ENCODE measurements at regions not wholly inside any gene's neighbourhood (a gene's known extent, or its start where the extent isn't known, plus 50 kb on each side); places are given as distances from the start of the nearest gene placed in this dataset.

DNA sequence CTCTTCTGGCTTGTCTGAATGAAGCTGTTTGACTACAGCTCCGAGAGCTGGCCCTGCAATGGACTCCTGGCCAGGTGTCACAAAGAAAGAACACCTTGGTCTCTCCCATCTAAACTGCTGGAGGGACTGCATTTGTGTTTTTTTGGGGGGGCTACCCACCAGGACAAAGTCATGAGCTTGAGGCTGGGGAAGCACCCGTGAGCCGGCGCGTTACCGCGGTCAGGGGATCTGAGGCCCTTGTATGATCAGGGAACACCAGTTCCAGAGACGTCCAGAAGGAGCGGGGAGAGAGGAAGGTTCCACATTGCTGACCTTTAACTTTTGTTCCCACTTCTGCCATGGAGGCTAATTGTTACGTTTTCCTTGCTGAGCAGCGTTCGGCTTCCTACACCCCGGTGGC, 84.5 kb upstream of the C1orf174 start:
- no peak for ATAC-seq
- DNase-seq = no peak
- TF ChIP-seq, protein P1, sequence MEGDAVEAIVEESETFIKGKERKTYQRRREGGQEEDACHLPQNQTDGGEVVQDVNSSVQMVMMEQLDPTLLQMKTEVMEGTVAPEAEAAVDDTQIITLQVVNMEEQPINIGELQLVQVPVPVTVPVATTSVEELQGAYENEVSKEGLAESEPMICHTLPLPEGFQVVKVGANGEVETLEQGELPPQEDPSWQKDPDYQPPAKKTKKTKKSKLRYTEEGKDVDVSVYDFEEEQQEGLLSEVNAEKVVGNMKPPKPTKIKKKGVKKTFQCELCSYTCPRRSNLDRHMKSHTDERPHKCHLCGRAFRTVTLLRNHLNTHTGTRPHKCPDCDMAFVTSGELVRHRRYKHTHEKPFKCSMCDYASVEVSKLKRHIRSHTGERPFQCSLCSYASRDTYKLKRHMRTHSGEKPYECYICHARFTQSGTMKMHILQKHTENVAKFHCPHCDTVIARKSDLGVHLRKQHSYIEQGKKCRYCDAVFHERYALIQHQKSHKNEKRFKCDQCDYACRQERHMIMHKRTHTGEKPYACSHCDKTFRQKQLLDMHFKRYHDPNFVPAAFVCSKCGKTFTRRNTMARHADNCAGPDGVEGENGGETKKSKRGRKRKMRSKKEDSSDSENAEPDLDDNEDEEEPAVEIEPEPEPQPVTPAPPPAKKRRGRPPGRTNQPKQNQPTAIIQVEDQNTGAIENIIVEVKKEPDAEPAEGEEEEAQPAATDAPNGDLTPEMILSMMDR (IDR thresholded peaks at IDR 0.05) = no peak
- no peaks in the 10 kb centered on the region for H3K36me3 ChIP-seq (ENCODE audit: low read depth)
- no peaks in the 10 kb centered on the region for H3K9me3 ChIP-seq
- no peaks in the 10 kb centered on the region for H3K4me1 ChIP-seq (ENCODE audit: low read depth)
- intact Hi-C loops (cut with DNase I, micrococcal nuclease) = no loop called here
- H3K4me3 ChIP-seq = no peak overlapping the region

DNA sequence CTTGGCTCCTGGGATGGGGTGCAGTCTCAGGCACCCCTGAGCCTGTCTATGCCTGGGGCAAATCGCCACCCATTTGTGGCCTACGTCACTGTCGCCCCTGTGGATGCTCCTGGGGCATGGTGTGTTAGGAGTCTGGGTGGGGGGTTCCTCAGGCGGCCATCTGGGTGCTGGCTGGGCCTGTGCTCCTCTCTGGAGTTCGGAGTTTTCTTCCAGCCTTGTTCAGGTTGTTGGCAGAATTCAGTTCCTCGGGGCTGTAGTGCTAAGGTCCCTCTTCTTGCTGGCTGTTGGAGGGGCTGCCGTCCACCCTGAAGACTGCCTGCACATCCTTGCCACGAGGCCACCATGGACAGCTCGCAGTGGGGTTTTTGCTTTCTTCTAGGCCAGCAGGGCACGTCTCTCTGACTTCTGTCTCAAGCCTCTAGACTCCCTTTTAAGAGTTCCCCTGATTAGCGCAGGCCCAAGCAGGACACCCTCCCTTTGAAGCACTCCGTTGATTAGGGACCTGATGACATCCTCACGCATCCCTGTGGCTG, 86.7 kb upstream of the C1orf174 start:
- DNase-seq = no peak
- Histone ChIP-seq H3K36me3 (ENCODE audit: low read depth) (no peaks in the 10 kb centered on the region), H3K4me1 (ENCODE audit: low read depth) (no peaks in the 10 kb centered on the region), H3K4me3 (no peak overlapping the region), H3K9me3 (no peaks in the 10 kb centered on the region)
- intact Hi-C loops (cut with DNase I, micrococcal nuclease) = no loop called here
- TF ChIP-seq, protein P1 (IDR thresholded peaks at IDR 0.05) = no peak
- no peak for ATAC-seq

DNA sequence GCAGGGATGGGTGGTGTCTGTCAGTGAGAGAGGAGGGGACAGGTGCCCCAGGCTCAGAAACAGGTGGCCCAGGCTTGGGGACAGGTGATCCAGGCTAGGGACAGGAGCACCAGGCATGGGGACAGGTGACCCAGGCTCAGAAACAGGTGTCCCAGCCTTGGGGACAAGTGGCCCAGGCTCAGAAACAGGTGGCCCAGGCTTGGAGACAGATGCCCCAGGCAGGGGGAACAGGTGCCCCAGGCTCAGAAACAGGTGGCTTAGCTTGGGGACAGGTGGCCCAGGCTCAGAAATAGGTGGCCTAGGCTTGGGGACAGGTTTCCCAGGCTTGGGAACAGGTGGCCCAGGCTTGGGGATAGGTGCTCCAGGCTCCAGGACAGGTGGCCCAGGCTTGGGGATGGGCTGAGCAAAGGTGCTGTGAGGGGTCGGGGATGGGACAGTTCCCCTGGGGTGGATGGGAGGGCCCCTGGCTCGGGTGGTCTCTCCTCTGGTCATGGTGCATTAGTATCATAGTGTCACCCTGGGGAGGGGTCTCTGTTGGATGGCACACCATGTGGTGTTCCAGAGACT, 87.7 kb upstream of the C1orf174 start:
- no peak overlapping the region for H3K4me3 ChIP-seq
- no peaks in the 10 kb centered on the region for H3K9me3 ChIP-seq
- intact Hi-C loops (cut with DNase I, micrococcal nuclease) = no loop called here
- H3K4me1 ChIP-seq (ENCODE audit: low read depth) = no peaks in the 10 kb centered on the region
- DNase-seq (no peak), ATAC-seq (no peak)
- no peaks in the 10 kb centered on the region for H3K36me3 ChIP-seq (ENCODE audit: low read depth)
- TF ChIP-seq, protein P1 (IDR thresholded peaks at IDR 0.05) = no peak

DNA sequence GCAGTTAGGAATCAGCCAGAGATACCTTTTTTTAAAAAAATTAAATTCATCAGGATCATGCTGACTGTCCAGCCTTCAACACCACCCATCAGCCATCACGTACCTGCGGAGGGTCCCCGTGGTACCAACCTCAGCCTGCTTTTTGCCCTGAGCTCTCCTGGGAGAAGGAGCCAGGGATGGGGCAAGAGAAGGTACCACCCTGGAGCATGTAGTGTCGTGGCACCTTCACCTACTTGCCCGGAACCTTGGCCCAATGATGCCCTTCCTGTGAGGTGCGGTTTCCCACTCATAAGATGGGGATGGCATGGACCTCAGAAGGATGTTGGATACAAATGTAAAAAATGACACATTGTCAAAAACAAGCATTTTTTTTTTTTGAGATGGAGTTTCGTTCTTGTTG, 88.4 kb upstream of the C1orf174 start:
- no peaks in the 10 kb centered on the region for H3K4me1 ChIP-seq (ENCODE audit: low read depth)
- intact Hi-C loops (cut with DNase I, micrococcal nuclease) = no loop called here
- TF ChIP-seq, protein P1 (IDR thresholded peaks at IDR 0.05) = no peak
- ATAC-seq = no peak
- no peak for DNase-seq
- no peaks in the 10 kb centered on the region for H3K36me3 ChIP-seq (ENCODE audit: low read depth)
- no peaks in the 10 kb centered on the region for H3K9me3 ChIP-seq
- H3K4me3 ChIP-seq = no peak overlapping the region

DNA sequence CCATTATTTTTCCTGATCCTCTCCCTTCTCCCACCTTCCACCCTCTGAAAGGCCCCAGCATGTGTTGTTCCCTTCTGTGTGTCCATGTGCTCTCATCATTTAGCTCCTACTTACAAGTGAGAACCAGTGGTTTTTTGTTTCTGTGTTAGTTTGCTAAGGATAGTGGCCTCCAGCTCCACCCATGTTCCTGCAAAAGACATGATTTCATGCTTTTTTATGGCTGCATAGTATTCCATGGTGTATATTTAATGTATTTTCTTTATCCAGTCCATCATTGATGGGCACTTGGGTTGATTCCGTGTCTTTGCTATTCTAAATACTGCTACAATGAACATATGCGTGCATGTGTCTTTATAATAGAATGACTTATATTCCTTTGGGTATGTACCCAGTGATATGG, 89.4 kb upstream of the C1orf174 start:
- intact Hi-C loops (cut with DNase I, micrococcal nuclease) = no loop called here
- no peak for ATAC-seq
- TF ChIP-seq, protein P1 (IDR thresholded peaks at IDR 0.05) = no peak

DNA sequence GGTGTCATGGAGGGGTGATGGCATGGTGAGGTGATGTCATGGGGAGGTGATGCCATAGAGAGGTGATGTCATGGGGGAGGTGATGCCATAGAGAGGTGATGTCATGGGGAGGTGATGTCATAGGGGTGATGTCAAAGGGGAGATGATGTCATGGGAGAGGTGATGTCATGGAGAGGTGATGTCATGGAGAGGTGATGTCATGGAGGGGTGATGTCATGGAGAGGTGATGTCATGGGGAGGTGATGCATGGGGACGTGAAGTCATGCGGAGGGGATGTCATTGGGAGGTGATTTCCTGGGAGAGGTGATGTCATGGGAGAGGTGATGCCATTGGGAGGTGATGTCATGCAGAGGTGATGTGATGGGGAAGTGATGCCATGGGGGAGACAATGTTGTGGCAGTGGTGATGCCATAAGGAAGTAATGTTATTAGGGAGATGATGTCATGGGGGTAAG, 92.1 kb upstream of the C1orf174 start:
- Histone ChIP-seq H3K4me3 (no peak overlapping the region), H3K36me3 (ENCODE audit: low read depth) (no peaks in the 10 kb centered on the region), H3K4me1 (ENCODE audit: low read depth) (no peaks in the 10 kb centered on the region), H3K9me3 (no peaks in the 10 kb centered on the region)
- DNase-seq = no peak
- ATAC-seq = no peak
- TF ChIP-seq, protein P1 (IDR thresholded peaks at IDR 0.05) = no peak
- intact Hi-C loops (cut with DNase I, micrococcal nuclease) = no loop called here

More for the DNA sequence above, 89.4 kb upstream of the C1orf174 start:
- no peaks in the 10 kb centered on the region for H3K4me1 ChIP-seq (ENCODE audit: low read depth)
- no peaks in the 10 kb centered on the region for H3K36me3 ChIP-seq (ENCODE audit: low read depth)
- no peak for DNase-seq
- no peaks in the 10 kb centered on the region for H3K9me3 ChIP-seq
- no peak overlapping the region for H3K4me3 ChIP-seq

Data from mucosa of descending colon (tissue), 3 donors.